BJ (cell line): ENCODE measurements at regions not wholly inside any gene's neighbourhood (a gene's known extent, or its start where the extent isn't known, plus 50 kb on each side); places are given as distances from the start of the nearest gene placed in this dataset.

Experiments
- CTCF ChIA-PET: fragments of 350-600 bp; formaldehyde crosslinking; extraction: SDS; loops from one replicate; lab custom pipeline; 2021; ENCODE audit warnings: antibody characterized with exemption, inconsistent platforms; lab: Yijun Ruan, JAX
- POLR2A ChIA-PET: fragments of 300-600 bp; sonication (Branson Sonifier 250); formaldehyde crosslinking; extraction: SDS; loops from one replicate; lab custom pipeline; 2021; ENCODE audit warnings: antibody characterized with exemption; lab: Charles Lee
- DNase-seq: peaks from one replicate; pipeline ENCODE4 v3.0.0-alpha.2; 2011; ENCODE audit warnings: low read depth
- H3K27me3 ChIP-seq: 2 replicates; pipeline ENCODE4 v1.6.0; 2011; ENCODE audit warnings: low read length; ENCODE audit not compliant: control insufficient read depth, insufficient read depth
- H3K36me3 ChIP-seq: 2 replicates; pipeline ENCODE4 v1.5.1; 2011; ENCODE audit warnings: low read length; ENCODE audit not compliant: control insufficient read depth, insufficient read depth
- H3K4me3 ChIP-seq: 2 replicates; pipeline ENCODE4 v1.5.1; 2011; ENCODE audit warnings: low read depth, mild to moderate bottlenecking, control low read depth, low read length
- CTCF ChIP-seq: IDR thresholded peaks from 2 replicates; pipeline ENCODE4 v1.5.1; 2011; ENCODE audit warnings: low read depth, mild to moderate bottlenecking, control low read depth, inconsistent platforms, low read length, moderate library complexity; ENCODE audit not compliant: insufficient read depth

GRCh38 chr16:73179705-73180331 is 131.9 kb upstream of the ZFHX3 start:
- ChIA-PET CTCF (interaction anchor here (1.2 kb wide), 1 partner anchor 11 kb away, joined by 3 read pairs; no protein-coding TSS in a partner anchor), POLR2A (no interaction called here)
- Histone ChIP-seq H3K27me3 (no peaks in the 10 kb centered on the region), H3K36me3 (no peaks in the 10 kb centered on the region), H3K4me3 (no peak overlapping the region)
- no peak for TF ChIP-seq CTCF
- no peak for DNase-seq

DNA sequence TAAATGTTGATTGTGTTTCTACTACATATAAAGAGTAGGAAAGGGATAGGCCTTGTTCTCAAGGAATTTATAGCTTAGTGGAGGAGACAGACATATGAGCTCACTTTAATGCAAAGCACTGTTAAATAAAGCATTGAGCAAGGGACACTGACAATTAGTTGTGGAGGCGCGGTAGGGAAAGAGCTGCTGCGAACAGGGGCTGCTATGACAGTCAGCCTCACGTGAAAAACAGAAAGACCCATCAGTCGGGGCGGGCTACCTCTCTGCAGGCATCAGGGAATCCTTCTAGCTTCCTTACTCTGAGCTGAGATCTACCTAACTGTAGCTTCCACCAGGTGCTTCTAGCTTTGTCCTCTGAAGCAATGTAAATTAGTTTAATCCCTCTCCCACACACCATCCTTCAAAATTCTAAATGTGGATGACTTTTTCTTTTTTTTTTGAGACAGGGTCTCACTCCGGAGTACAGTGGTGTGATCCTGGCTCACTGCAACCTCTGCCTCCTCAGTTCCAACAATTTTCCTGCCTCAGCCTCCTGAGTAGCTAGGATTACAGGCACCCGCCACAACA is 129.9 kb upstream of the ZFHX3 start:
- H3K36me3 ChIP-seq: no peaks in the 10 kb centered on the region
- H3K27me3 ChIP-seq: no peaks in the 10 kb centered on the region
- ChIA-PET CTCF (interaction anchor here (1.5 kb wide), 1 partner anchor 26 kb away, joined by 3 read pairs; no protein-coding TSS in a partner anchor), POLR2A (interaction anchor here (0.5 to 0.7 kb wide), 3 partner anchors 22 to 301 kb away, joined by 5 to 16 read pairs (median 6); no protein-coding TSS in a partner anchor)
- DNase-seq: no peak
- H3K4me3 ChIP-seq: no peak overlapping the region
- no peak for TF ChIP-seq CTCF

DNA sequence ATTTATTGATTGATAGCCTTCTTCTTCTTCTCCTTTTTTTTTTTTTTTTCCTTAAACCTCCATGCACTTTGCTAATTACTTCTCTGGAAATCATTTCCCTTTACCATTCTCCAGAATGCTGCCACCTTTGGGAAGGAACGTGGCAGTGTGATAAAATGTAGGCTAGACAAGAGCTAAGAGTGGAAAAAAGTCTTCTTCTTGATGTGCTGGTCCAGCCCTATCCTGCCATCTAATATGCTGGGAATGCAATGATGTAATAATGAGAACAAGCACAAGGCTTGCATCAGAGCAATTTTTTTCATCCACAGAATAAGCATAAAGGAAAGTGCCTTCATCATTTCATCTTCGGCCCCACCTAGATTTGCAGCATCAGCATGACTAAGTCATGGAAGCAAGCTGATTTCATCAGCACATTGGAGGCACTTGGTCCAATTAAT is 128.7 kb upstream of the ZFHX3 start:
- H3K27me3 ChIP-seq: no peaks in the 10 kb centered on the region
- TF ChIP-seq CTCF: peak; percentile 58
- peak; percentile 91 for DNase-seq
- ChIA-PET POLR2A (interaction anchor here (0.6 to 0.7 kb wide), 3 partner anchors 22 to 489 kb away, joined by 3 to 6 read pairs (median 3); no protein-coding TSS in a partner anchor), CTCF (interaction anchor here (0.6 to 1.3 kb wide), 6 partner anchors 14 to 336 kb away, joined by 3 to 4 read pairs (median 3); no protein-coding TSS in a partner anchor)
- no peak overlapping the region for H3K4me3 ChIP-seq
- no peaks in the 10 kb centered on the region for H3K36me3 ChIP-seq

GRCh38 chr16:73172973-73173709 is 125.2 kb upstream of the ZFHX3 start:
- TF ChIP-seq CTCF: no peak
- Histone ChIP-seq H3K4me3 (no peak overlapping the region), H3K36me3 (no peaks in the 10 kb centered on the region), H3K27me3 (peaks cover 2% of the 10 kb centered on the region)
- DNase-seq: no peak
- POLR2A ChIA-PET: interaction anchor here (0.7 kb wide), 2 partner anchors 29 to 126 kb away, joined by 18 to 21 read pairs; no protein-coding TSS in a partner anchor
- CTCF ChIA-PET: interaction anchor here (0.7 to 1.3 kb wide), 2 partner anchors 10 to 38 kb away, joined by 3 to 4 read pairs; no protein-coding TSS in a partner anchor
